A549 (cell line): ENCODE measurements at regions not wholly inside any gene's neighbourhood (a gene's known extent, or its start where the extent isn't known, plus 50 kb on each side); places are given as distances from the start of the nearest gene placed in this dataset.

Experiments used
- BHLHE40 ChIP-seq: IDR thresholded peaks from 2 replicates; pipeline ENCODE4 v1.6.1; 2012; ENCODE audit warnings: low read depth, low read length, inconsistent platforms
- CEBPB ChIP-seq, 2 experiments: fragments of >200 bp in 1 of 2; sonication (Bioruptor Twin) in 1 of 2; formaldehyde crosslinking in 1 of 2; IDR thresholded peaks; 2 replicates each; pipeline ENCODE4 v1.6.1; 2012 to 2016
- CHD2 ChIP-seq: fragments of 150-350 bp; IDR thresholded peaks from 2 replicates; pipeline ENCODE4 v1.6.1; 2014; ENCODE audit warnings: low read length; ENCODE audit not compliant: partially characterized antibody
- EP300 ChIP-seq, 2 experiments: fragments of >200 bp; sonication (Bioruptor Twin); formaldehyde crosslinking; IDR thresholded peaks; 2 replicates in 1 of 2; 3 replicates in 1 of 2; pipeline ENCODE4 v1.6.1; 2016 to 2017
- JUN ChIP-seq, 2 experiments: fragments of >200 bp; sonication (Bioruptor Twin); formaldehyde crosslinking; IDR thresholded peaks; 2 replicates in 1 of 2; 3 replicates in 1 of 2; pipeline ENCODE4 v1.6.1; 2016 to 2017
- JUNB ChIP-seq: fragments of >200 bp; sonication (Bioruptor Twin); formaldehyde crosslinking; IDR thresholded peaks from 2 replicates; pipeline ENCODE4 v1.6.1; 2016
- POLR2A ChIP-seq: IDR thresholded peaks from 2 replicates; pipeline ENCODE4 v1.6.1; 2012; ENCODE audit warnings: mild to moderate bottlenecking, low read length
- RAD21 ChIP-seq, 2 experiments: fragments of >200 bp in 1 of 2; sonication (Bioruptor Twin) in 1 of 2; formaldehyde crosslinking in 1 of 2; IDR thresholded peaks in 1 of 2; conservative IDR thresholded peaks in 1 of 2; 2 replicates in 1 of 2; 3 replicates in 1 of 2; pipeline ENCODE4 v1.6.1; 2012 to 2018; ENCODE audit warnings: inconsistent platforms in 1 of 2
- RFX5 ChIP-seq: fragments of 450-650 bp; IDR thresholded peaks from 2 replicates; pipeline ENCODE4 v1.7.1; 2014; ENCODE audit warnings: antibody characterized with exemption, mild to moderate bottlenecking, moderate library complexity
- ZC3H11A ChIP-seq: fragments of 450-650 bp; IDR thresholded peaks from 2 replicates; pipeline ENCODE4 v1.6.1; 2014; ENCODE audit warnings: antibody characterized with exemption, mild to moderate bottlenecking
- TF ChIP-seq, protein P1 (sequence below): fragments of >200 bp; sonication (Bioruptor Twin); formaldehyde crosslinking; IDR thresholded peaks from 3 replicates; pipeline ENCODE4 v1.5.1; 2016
- TF ChIP-seq, protein P2 (sequence below): fragments of 200-600 bp; sonication (generic); IDR thresholded peaks from 2 replicates; pipeline ENCODE4 v1.6.1; 2016; ENCODE audit warnings: antibody characterized with exemption, mild to moderate bottlenecking, moderate library complexity
- TF ChIP-seq, protein P3 (sequence below): IDR thresholded peaks from 2 replicates; pipeline ENCODE4 v1.6.1; 2012; ENCODE audit warnings: low read depth, borderline replicate concordance

DNA sequence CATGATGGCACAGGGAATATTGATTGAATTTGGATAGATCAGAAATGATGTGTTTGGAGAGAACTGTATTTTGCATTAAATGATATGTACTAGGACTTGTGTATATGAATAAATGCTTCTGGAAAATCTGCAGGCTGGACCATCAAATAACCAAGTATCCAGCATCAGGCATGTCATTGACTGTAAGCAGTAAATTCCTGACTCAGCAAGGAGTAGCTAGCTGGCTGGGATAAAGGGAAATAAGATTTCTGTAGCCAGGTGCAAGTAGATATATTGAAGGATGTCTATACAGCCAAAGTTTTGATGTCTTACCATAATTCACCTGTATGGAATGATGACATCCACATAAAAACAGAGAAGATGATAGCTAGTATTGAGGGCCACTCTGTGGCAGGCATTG lies 809.6 kb downstream of the CDH11 start:
- TF ChIP-seq, protein P1, sequence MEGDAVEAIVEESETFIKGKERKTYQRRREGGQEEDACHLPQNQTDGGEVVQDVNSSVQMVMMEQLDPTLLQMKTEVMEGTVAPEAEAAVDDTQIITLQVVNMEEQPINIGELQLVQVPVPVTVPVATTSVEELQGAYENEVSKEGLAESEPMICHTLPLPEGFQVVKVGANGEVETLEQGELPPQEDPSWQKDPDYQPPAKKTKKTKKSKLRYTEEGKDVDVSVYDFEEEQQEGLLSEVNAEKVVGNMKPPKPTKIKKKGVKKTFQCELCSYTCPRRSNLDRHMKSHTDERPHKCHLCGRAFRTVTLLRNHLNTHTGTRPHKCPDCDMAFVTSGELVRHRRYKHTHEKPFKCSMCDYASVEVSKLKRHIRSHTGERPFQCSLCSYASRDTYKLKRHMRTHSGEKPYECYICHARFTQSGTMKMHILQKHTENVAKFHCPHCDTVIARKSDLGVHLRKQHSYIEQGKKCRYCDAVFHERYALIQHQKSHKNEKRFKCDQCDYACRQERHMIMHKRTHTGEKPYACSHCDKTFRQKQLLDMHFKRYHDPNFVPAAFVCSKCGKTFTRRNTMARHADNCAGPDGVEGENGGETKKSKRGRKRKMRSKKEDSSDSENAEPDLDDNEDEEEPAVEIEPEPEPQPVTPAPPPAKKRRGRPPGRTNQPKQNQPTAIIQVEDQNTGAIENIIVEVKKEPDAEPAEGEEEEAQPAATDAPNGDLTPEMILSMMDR: no peak
- TF ChIP-seq, protein P2, sequence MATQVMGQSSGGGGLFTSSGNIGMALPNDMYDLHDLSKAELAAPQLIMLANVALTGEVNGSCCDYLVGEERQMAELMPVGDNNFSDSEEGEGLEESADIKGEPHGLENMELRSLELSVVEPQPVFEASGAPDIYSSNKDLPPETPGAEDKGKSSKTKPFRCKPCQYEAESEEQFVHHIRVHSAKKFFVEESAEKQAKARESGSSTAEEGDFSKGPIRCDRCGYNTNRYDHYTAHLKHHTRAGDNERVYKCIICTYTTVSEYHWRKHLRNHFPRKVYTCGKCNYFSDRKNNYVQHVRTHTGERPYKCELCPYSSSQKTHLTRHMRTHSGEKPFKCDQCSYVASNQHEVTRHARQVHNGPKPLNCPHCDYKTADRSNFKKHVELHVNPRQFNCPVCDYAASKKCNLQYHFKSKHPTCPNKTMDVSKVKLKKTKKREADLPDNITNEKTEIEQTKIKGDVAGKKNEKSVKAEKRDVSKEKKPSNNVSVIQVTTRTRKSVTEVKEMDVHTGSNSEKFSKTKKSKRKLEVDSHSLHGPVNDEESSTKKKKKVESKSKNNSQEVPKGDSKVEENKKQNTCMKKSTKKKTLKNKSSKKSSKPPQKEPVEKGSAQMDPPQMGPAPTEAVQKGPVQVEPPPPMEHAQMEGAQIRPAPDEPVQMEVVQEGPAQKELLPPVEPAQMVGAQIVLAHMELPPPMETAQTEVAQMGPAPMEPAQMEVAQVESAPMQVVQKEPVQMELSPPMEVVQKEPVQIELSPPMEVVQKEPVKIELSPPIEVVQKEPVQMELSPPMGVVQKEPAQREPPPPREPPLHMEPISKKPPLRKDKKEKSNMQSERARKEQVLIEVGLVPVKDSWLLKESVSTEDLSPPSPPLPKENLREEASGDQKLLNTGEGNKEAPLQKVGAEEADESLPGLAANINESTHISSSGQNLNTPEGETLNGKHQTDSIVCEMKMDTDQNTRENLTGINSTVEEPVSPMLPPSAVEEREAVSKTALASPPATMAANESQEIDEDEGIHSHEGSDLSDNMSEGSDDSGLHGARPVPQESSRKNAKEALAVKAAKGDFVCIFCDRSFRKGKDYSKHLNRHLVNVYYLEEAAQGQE: no peak
- TF ChIP-seq JUNB (no peak), ZC3H11A (no peak), POLR2A (no peak), EP300 (IDR thresholded peaks at IDR 0.05) (no peak), RFX5 (no peak), RAD21 (conservative IDR thresholded peaks at IDR 0.05 in 1 of 2, IDR thresholded peaks at IDR 0.05 in 1 of 2) (no peak), CEBPB (IDR thresholded peaks at IDR 0.05) (no peak), JUN (IDR thresholded peaks at IDR 0.05) (no peak), BHLHE40 (no peak), CHD2 (no peak)
- TF ChIP-seq, protein P3, sequence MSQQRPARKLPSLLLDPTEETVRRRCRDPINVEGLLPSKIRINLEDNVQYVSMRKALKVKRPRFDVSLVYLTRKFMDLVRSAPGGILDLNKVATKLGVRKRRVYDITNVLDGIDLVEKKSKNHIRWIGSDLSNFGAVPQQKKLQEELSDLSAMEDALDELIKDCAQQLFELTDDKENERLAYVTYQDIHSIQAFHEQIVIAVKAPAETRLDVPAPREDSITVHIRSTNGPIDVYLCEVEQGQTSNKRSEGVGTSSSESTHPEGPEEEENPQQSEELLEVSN: no peak
